ENCODE measurements at regions not wholly inside any gene's neighbourhood (a gene's known extent, or its start where the extent isn't known, plus 50 kb on each side); places are given as distances from the start of the nearest gene placed in this dataset.
"Not testable (repeated sequence)": the region's sequence is repeated elsewhere in the genome, so short reads cannot be mapped to it uniquely, and the experiment has no call there.

DNA sequence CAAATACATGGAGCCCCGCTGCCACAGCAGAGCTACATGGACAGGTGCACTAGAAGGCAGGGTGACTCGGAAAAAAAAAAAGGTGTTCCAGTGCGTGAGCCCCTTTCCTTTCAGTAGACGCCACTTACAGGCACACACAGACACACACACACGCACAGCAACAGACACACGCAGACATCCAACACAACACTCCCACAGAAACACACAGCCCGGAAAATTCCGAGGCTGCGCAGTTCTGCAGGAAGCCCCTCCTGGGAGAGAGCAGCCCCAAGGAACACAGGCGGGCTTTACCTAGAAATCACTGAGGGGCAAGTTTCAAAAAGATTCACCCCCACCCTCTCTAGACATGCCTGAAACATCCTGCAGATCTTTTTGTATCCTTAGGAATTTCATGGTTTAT is 136.0 kb upstream of the WSB1 start:
- no peak for DNase-seq (ENCODE audit: low spot score)
- no peak for ATAC-seq (ENCODE audit: low FRiP score)
- TF ChIP-seq CTCF (IDR thresholded peaks at IDR 0.05) = no peak

GRCh38 chr17:27158382-27158781 is 135.5 kb upstream of the WSB1 start:
- ATAC-seq (ENCODE audit: low FRiP score) (no peak), DNase-seq (ENCODE audit: low spot score) (no peak)
- TF ChIP-seq CTCF (IDR thresholded peaks at IDR 0.05) = no peak

- ATAC-seq (ENCODE audit: low FRiP score) (no peak), DNase-seq (ENCODE audit: low spot score) (no peak)
- TF ChIP-seq CTCF (IDR thresholded peaks at IDR 0.05) = no peak
These were observed 113.6 kb upstream of the WSB1 start for GRCh38 chr17:27180322-27180721.

DNA sequence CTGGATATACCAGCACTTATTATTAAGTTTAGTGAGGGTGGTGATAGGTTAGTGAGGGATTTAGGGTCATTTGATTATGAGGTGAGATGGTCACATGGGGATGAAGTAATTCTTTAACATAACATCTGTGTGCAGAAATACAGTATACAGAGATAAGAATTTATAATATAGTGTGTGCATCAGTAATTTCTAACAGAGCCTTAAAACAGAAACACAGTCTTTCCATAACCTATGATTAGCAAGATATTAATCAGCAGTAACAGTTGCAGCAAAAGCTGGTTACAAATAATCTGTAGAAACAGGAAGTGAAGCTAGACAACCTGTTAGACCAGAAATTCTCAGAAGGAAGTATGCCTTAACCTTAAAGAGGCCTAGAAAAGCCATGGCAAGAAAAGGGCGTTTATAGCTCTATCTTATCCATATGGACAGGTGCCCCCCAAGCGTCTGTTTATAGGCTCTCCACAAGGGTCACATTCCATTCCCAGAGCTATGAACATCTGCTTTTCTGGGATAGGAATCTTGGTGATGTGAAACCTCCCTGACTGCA is 112.5 kb upstream of the WSB1 start:
- ATAC-seq (ENCODE audit: low FRiP score); DNase-seq (ENCODE audit: low spot score): not testable (repeated sequence)

- no peak for DNase-seq (ENCODE audit: low spot score)
- no peak for TF ChIP-seq CTCF (IDR thresholded peaks at IDR 0.05)
- no peak for ATAC-seq (ENCODE audit: low FRiP score)
These were observed 112.0 kb upstream of the WSB1 start for GRCh38 chr17:27181935-27182334.

DNA sequence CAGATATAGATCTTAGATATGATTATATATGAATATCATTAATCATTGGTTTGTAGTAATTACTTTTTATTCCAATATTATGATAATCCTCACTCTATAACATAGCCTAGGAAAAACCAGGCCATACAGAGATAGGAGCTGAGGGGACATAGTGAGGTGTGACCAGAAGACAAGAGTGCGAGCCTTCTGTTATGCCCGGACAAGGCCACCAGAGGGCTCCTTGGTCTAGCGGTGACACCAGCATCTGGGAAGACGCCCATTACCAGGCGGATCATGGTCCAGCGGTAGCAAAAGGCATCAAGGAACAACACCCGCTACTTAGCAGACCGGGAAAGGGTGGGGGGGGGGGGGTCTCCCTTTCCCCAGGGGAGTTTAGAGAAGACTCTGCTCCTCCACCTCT is 96.4 kb upstream of the WSB1 start:
- DNase-seq (ENCODE audit: low spot score) = not testable (repeated sequence)

GRCh38 chr17:27199948-27200347 is 94.0 kb upstream of the WSB1 start:
- no peak for ATAC-seq (ENCODE audit: low FRiP score)

More for the DNA sequence above, 96.4 kb upstream of the WSB1 start:
- not testable (repeated sequence) for ATAC-seq (ENCODE audit: low FRiP score)

DNA sequence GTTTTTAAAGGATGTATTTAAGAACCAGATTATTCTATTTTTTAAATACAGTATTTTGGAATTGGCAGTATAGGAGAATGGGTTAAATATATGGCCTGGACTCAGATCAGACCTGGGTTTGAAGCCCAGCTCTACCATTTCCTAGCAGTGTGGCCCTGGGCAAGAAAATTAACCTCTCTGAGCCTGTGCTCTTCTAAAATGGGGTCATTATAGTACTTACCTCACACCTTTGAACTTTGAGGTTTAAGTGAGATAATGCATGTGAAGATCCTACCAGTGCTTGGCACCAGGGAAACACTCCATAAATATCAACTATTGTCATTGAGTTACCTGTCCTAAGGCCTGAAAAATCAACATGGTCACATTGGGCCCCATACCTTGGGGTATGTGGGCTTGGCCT is 93.4 kb upstream of the WSB1 start:
- no peak for TF ChIP-seq CTCF (IDR thresholded peaks at IDR 0.05)
- ATAC-seq (ENCODE audit: low FRiP score) = no peak
- no peak for DNase-seq (ENCODE audit: low spot score)

More at GRCh38 chr17:27199948-27200347, 94.0 kb upstream of the WSB1 start:
- DNase-seq (ENCODE audit: low spot score) = no peak
- TF ChIP-seq CTCF (IDR thresholded peaks at IDR 0.05) = no peak
